ENCODE measurements at regions not wholly inside any gene's neighbourhood (a gene's known extent, or its start where the extent isn't known, plus 50 kb on each side); places are given as distances from the start of the nearest gene placed in this dataset.
"Not testable (repeated sequence)": the region's sequence is repeated elsewhere in the genome, so short reads cannot be mapped to it uniquely, and the experiment has no call there.

DNA sequence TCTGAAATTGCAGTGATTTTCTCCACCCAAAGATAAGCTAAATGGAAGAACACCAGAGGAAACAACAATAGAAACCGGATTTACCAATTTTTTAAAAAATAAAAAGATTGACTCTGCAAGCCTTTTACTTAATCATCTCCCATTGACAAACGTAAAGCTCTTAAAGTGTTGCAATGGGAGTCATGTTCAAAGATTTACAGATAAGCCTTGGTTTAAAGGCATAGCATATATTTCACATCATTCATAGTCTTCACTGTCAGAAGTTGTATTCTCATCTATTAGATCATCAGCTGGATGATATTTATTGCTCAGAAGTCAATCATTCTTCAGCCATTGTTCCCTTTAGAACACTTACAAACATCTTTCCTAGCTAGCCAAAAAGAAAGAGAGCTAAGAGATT lies 397.6 kb downstream of the GBE1 start:
- no peak for DNase-seq

GRCh38 chr3:81354119-81354518 lies 407.3 kb downstream of the GBE1 start:
- DNase-seq, result no peak

DNA sequence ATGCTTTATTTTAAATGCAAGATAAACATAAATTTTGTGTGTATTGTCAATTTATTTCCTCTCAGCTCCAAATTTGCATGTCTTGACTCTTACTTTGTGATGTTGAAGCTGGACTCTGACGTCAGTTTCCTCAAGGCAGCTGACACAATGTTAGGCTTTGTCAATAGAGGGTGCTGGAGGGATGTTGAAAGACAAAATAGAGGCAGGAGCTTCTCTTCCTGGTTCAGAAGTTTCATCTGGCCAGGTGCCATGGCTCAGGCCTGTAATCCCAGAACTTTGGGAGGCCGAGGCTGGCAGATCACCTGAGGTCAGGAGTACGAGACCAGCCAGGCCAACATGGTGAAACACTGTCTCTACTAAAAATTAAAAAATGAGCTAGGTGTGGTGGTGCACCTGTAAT lies 408.6 kb downstream of the GBE1 start:
- DNase-seq, result peak; percentile 14

- DNase-seq, result no peak
Measured at GRCh38 chr3:81349816-81350340, 411.6 kb downstream of the GBE1 start.

GRCh38 chr3:81339040-81339845 lies 422.2 kb downstream of the GBE1 start:
- DNase-seq, result peak; percentile 21

DNA sequence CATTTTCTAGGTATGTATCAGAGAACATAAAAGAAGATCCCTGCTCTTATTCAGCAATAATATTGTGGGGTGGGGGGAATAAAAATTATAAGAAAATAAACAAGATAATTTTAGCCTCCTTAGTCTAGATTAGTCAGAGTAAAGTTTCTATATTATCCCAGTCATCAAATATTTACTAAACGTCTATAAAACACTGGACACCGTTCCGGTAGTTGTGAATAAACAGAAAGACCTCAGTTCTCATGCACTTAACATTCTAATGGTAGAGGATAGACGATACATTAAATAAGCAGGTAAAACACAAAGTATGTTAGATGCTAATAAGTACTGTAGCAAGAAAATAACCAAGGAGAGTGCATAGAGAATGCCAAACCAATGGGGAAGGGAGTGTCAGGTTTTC lies 425.0 kb downstream of the GBE1 start:
- DNase-seq, result no peak

- DNase-seq, result not testable (repeated sequence)
Measured at GRCh38 chr3:81329835-81330234, 431.6 kb downstream of the GBE1 start.

- DNase-seq, result no peak
Measured at GRCh38 chr3:81326245-81326644, 435.2 kb downstream of the GBE1 start.

DNA sequence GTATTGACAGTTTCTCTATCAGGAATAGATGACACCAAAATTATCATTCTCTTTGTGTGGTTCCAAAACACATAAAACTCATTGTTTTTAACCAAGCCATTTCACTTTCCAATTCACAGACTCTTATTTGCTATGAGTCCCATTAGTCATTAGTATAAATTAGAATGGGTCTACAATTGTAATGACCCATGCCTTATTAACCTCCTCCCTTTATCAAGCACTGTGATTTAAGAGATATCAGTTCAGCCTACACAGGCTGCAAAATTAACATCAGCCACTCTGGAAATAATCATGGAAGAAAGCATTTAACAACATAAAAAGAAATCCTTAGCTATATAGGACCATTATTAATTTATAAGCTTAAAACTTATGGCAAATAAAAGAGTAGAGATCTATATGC lies 440.6 kb downstream of the GBE1 start:
- no peak for DNase-seq

- no peak for DNase-seq
Measured at GRCh38 chr3:81315030-81315429, 446.4 kb downstream of the GBE1 start.

- DNase-seq, result no peak
Measured at GRCh38 chr3:81311321-81311720, 450.1 kb downstream of the GBE1 start.

DNA sequence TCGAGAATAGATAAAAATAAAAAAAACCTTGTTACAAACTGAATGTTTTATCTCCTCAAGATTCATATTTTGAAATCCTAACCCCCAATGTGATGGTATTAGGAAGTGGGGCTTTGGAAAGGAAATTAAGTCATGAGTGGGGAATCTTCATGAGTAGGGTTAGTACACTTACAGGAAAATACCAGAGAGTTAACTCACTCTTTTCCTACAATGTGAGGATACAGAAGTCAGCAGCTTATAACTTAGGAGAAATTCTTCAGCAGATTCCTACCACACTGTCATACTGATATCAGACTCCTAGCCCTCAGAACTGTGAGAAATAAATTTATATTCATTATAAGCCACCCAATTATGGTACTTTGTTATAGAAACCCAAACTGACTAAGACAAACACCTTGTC lies 453.1 kb downstream of the GBE1 start:
- peak; percentile 73 for DNase-seq

- no peak for DNase-seq
Measured at GRCh38 chr3:81307221-81307620, 454.2 kb downstream of the GBE1 start.

- no peak for DNase-seq
Measured at GRCh38 chr3:81303321-81303720, 458.1 kb downstream of the GBE1 start.

DNA sequence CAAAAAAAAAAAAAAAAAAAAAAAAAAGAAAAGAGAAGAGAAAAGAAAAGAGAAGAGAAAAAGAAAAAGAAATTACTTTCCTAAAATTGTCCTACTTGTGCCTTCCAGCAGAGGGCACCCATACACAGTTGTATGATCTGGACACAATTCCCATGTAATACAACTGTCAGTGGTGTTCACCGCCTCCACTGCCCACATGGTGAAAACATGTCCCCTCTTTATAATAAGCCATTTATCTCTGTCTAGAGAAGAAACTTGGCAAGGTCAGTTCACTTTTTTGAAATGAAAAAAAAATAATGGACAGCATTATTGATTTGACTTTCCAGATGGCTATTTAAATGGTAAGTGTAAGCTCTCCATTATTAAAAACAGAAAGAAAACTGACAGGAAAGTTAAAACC lies 459.4 kb downstream of the GBE1 start:
- peak; percentile 48 for DNase-seq

- DNase-seq, result no peak
Measured at GRCh38 chr3:81301230-81301629, 460.2 kb downstream of the GBE1 start.

DNA sequence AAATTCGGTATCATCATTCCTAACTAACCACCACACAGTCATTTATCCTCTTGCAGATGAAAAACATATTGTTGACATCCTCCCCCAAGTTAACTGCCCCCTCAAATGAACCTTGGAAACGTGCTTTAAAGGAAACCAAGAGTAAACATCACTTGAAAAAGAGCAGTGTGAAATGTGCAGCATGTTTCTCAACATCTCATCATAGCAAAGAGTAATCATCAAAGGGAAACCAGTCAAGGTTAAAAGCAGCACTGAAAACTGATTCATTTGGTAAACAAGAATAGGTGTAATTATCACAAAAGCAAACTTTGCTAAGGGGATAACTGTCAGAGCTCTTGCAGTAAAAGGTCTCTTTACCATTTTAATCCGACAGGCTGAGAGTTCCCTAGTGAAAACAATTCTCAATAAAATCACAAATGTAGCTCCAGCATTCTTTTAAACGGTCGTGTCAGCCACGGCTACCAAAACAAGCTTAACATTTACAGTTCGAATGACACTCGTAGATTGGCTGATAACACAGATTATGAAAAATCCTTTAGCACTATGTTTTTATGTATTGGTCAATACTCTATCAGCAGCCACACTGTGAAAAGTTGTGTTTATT lies 461.0 kb downstream of the GBE1 start:
- no peak for DNase-seq

- DNase-seq, result no peak
Measured at GRCh38 chr3:81299481-81299880, 462.0 kb downstream of the GBE1 start.

- no peak for DNase-seq
Measured at GRCh38 chr3:81295906-81296577, 465.4 kb downstream of the GBE1 start.

DNA sequence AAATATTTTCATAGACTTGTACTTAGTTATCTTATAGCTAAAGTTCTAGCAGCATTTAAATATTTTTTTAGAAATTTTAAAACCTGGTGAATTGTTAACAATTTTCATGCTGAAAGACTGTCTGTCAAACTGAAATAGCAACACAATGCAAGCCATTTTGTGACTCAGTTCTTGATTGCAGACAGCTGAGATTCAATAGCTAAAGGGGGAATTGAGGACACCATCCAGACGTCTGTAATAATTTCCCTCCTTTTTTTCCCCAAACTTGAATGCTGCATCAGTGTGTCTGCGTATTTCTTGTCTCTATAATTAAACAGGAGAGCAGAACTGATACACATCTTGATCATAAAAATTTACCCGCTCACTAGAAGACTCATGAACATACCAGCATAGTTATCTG lies 468.3 kb downstream of the GBE1 start:
- DNase-seq, result no peak

DNA sequence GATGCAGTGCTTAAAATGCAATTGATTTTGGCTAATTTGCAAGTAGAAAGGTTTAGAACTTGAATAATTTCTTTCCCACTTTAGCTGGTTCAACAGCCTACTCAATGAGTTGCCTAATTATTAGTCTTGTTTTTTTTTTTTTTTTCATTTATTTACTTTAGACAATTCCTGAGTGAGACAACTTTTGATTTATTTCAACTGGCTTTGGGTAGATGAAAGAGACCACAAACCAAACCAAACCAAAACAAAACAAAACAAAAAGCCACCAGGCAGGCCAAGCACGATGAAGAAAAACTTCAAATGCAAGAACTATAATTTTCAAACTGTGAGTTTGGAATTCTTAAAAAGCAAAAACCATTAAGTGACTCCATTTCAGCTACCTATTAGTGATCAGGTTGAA lies 469.9 kb downstream of the GBE1 start:
- no peak for DNase-seq

DNA sequence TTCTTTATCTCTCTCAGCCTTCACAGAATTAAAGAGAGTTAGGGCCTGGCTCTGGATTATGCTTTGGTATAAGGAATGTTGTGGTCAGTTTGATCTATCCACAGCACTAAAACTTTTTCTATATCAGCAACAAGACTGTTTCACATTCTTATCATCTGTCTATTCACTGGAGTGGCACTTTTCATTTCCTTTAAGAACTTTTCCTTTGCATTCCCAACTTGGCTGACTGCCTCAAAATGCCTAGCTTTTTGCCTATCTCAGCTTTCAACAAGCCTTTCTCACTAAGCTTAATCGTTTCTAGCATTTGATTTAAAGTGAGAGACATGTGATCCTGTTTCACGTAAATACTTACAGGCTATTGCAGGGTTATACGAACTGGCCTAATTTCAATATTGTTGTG lies 471.8 kb downstream of the GBE1 start:
- DNase-seq, result peak; percentile 64

- DNase-seq, result peak; percentile 27
Measured at GRCh38 chr3:81279481-81280379, 481.7 kb downstream of the GBE1 start.
